ENCODE measurements at regions not wholly inside any gene's neighbourhood (a gene's known extent, or its start where the extent isn't known, plus 50 kb on each side); places are given as distances from the start of the nearest gene placed in this dataset.

DNA sequence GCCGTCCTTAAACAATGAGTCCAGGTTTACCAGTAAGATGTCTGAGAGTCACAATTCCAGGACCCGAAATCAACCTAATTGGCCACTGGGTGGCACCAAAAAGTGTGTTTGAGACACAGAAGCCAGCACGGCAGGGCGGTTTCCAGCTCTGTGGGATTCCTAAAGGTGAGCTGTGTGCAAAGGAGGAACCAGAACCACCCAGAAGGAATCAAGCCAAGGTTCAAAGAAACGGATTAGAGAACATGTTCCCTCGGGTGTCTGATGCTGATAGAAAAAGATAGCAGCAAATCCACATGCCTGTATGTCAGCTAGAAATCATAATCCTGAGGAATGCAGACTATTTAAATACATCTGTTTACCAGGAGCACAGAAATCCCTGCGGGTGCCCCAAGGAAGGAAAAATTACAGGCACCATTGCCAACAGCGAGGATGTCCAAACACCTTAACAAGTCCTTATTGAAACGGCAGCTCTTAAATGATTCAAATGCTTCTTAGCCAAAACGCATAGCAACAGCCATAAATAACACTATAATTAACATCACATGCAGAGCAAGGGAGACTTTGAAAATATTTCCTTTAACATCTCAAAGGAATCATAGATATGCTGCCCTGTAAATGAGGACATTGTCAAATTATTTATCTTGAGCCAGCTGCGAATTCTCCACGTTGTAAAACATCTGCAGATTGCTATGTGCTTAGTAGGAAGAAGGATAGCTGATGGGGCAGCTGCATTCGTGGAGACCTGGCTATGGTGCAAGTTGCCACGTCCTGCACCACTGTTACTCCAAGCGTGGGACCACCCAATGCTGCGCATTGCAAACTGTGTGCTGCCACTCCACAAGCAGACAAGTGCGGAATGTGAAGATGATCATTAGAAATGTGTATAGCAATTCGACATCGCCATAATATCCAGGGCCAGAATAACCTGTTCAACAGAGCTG lies 318.7 kb upstream of the NCKAP5 start:
- TF ChIP-seq RAD21 (conservative IDR thresholded peaks at IDR 0.05) (peak; percentile 87), EZH2 (IDR thresholded peaks at IDR 0.05; ENCODE audit: borderline replicate concordance, insufficient read depth, low read length, poor library complexity, severe bottlenecking) (no peak), POLR2AphosphoS5 (IDR thresholded peaks at IDR 0.05) (no peak), SMC3 (conservative IDR thresholded peaks at IDR 0.05; ENCODE audit: poor library complexity) (peak; percentile 91), MXI1 (conservative IDR thresholded peaks at IDR 0.05; ENCODE audit: poor library complexity, severe bottlenecking) (no peak), TAF1 (IDR thresholded peaks at IDR 0.05; ENCODE audit: low read depth) (no peak), EP300 (conservative IDR thresholded peaks at IDR 0.05; ENCODE audit: poor library complexity, severe bottlenecking) (no peak)
- TF ChIP-seq, protein P1, sequence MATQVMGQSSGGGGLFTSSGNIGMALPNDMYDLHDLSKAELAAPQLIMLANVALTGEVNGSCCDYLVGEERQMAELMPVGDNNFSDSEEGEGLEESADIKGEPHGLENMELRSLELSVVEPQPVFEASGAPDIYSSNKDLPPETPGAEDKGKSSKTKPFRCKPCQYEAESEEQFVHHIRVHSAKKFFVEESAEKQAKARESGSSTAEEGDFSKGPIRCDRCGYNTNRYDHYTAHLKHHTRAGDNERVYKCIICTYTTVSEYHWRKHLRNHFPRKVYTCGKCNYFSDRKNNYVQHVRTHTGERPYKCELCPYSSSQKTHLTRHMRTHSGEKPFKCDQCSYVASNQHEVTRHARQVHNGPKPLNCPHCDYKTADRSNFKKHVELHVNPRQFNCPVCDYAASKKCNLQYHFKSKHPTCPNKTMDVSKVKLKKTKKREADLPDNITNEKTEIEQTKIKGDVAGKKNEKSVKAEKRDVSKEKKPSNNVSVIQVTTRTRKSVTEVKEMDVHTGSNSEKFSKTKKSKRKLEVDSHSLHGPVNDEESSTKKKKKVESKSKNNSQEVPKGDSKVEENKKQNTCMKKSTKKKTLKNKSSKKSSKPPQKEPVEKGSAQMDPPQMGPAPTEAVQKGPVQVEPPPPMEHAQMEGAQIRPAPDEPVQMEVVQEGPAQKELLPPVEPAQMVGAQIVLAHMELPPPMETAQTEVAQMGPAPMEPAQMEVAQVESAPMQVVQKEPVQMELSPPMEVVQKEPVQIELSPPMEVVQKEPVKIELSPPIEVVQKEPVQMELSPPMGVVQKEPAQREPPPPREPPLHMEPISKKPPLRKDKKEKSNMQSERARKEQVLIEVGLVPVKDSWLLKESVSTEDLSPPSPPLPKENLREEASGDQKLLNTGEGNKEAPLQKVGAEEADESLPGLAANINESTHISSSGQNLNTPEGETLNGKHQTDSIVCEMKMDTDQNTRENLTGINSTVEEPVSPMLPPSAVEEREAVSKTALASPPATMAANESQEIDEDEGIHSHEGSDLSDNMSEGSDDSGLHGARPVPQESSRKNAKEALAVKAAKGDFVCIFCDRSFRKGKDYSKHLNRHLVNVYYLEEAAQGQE (IDR thresholded peaks at IDR 0.05; ENCODE audit: borderline replicate concordance) = no peak
- TF ChIP-seq, protein P2, sequence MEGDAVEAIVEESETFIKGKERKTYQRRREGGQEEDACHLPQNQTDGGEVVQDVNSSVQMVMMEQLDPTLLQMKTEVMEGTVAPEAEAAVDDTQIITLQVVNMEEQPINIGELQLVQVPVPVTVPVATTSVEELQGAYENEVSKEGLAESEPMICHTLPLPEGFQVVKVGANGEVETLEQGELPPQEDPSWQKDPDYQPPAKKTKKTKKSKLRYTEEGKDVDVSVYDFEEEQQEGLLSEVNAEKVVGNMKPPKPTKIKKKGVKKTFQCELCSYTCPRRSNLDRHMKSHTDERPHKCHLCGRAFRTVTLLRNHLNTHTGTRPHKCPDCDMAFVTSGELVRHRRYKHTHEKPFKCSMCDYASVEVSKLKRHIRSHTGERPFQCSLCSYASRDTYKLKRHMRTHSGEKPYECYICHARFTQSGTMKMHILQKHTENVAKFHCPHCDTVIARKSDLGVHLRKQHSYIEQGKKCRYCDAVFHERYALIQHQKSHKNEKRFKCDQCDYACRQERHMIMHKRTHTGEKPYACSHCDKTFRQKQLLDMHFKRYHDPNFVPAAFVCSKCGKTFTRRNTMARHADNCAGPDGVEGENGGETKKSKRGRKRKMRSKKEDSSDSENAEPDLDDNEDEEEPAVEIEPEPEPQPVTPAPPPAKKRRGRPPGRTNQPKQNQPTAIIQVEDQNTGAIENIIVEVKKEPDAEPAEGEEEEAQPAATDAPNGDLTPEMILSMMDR (IDR thresholded peaks at IDR 0.05; ENCODE audit: poor library complexity, severe bottlenecking) = peak; percentile 87
- no peaks in the 10 kb centered on the region for H3K9me2 ChIP-seq (ENCODE audit: insufficient read depth, low read length)
- no peak overlapping the region for H3K27ac ChIP-seq (ENCODE audit: low read length)
- no peaks in the 10 kb centered on the region for H3K79me2 ChIP-seq (replicated peaks; ENCODE audit: insufficient read depth, low read length)
- no peak overlapping the region for H3K4me3 ChIP-seq (ENCODE audit: low read length)
- no peaks in the 10 kb centered on the region for H3K9me3 ChIP-seq (ENCODE audit: low read length)
- H3K27me3 ChIP-seq (ENCODE audit: insufficient read depth, low read depth, low read length) = no peaks in the 10 kb centered on the region
- H4K20me1 ChIP-seq (ENCODE audit: insufficient read depth) = no peaks in the 10 kb centered on the region
- peak overlapping the region; percentile 17 for H3K9ac ChIP-seq (ENCODE audit: low read length)
- peak overlapping the region; percentile 8 for H2AFZ ChIP-seq (ENCODE audit: low read depth, low read length)
- no peaks in the 10 kb centered on the region for H3F3A ChIP-seq (ENCODE audit: insufficient read depth, low read length, poor library complexity, severe bottlenecking)
- H3K4me2 ChIP-seq (ENCODE audit: low read length) = no peak overlapping the region
- H3K36me3 ChIP-seq (ENCODE audit: insufficient read depth, low read length) = no peaks in the 10 kb centered on the region

DNA sequence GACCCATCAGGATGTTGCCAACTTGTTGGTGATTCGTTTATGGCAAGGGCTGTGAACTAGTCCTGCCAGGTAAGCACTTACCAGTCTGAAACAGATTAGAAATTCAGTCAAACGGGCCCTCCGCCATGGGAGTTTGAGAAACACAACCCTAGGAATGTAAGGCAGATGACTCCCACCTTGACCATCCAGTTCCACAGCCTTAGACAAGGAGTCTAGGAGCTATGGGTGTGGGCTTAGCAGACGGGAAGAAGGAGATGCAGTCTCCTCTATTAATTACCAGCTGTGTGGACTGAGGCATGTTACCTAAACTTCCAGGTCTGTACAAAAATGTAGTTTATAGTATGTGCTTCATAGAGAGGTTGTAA lies 319.4 kb upstream of the NCKAP5 start:
- Histone ChIP-seq H4K20me1 (ENCODE audit: insufficient read depth) (no peaks in the 10 kb centered on the region), H3K27me3 (ENCODE audit: insufficient read depth, low read depth, low read length) (no peaks in the 10 kb centered on the region), H3K79me2 (replicated peaks; ENCODE audit: insufficient read depth, low read length) (no peaks in the 10 kb centered on the region), H3K27ac (ENCODE audit: low read length) (no peak overlapping the region), H3K4me3 (ENCODE audit: low read length) (no peak overlapping the region), H3K9me3 (ENCODE audit: low read length) (no peaks in the 10 kb centered on the region), H3F3A (ENCODE audit: insufficient read depth, low read length, poor library complexity, severe bottlenecking) (no peaks in the 10 kb centered on the region), H3K9me2 (ENCODE audit: insufficient read depth, low read length) (no peaks in the 10 kb centered on the region), H2AFZ (ENCODE audit: low read depth, low read length) (no peak overlapping the region), H3K36me3 (ENCODE audit: insufficient read depth, low read length) (no peaks in the 10 kb centered on the region), H3K9ac (ENCODE audit: low read length) (no peak overlapping the region), H3K4me2 (ENCODE audit: low read length) (no peak overlapping the region)
- TF ChIP-seq, protein P1 (IDR thresholded peaks at IDR 0.05; ENCODE audit: borderline replicate concordance) = no peak
- no peak for TF ChIP-seq EZH2 (IDR thresholded peaks at IDR 0.05; ENCODE audit: borderline replicate concordance, insufficient read depth, low read length, poor library complexity, severe bottlenecking)
- TF ChIP-seq EP300 (conservative IDR thresholded peaks at IDR 0.05; ENCODE audit: poor library complexity, severe bottlenecking) = no peak
- no peak for TF ChIP-seq POLR2AphosphoS5 (IDR thresholded peaks at IDR 0.05)
- TF ChIP-seq TAF1 (IDR thresholded peaks at IDR 0.05; ENCODE audit: low read depth) = no peak
- TF ChIP-seq, protein P2 (IDR thresholded peaks at IDR 0.05; ENCODE audit: poor library complexity, severe bottlenecking) = no peak
- TF ChIP-seq SMC3 (conservative IDR thresholded peaks at IDR 0.05; ENCODE audit: poor library complexity) = no peak
- TF ChIP-seq MXI1 (conservative IDR thresholded peaks at IDR 0.05; ENCODE audit: poor library complexity, severe bottlenecking) = no peak
- TF ChIP-seq RAD21 (conservative IDR thresholded peaks at IDR 0.05) = no peak
